Thoracic aorta (tissue), 2 donors: ENCODE measurements at regions not wholly inside any gene's neighbourhood (a gene's known extent, or its start where the extent isn't known, plus 50 kb on each side); places are given as distances from the start of the nearest gene placed in this dataset.

ENCODE experiments used
- ATAC-seq: fragments of 150-250 bp; one replicate; pipeline ENCODE4 v1.8.0; 2017; ENCODE audit warnings: low read depth; ENCODE audit not compliant: insufficient number of reproducible peaks, low FRiP score
- DNase-seq: peaks from one replicate; pipeline ENCODE4 v3.0.0-alpha.2; 2020; ENCODE audit warnings: low spot score
- H3K27ac ChIP-seq, 2 donors: fragments of 200-600 bp; sonication (generic); 1 replicate in 1 of 2; 2 replicates in 1 of 2; pipeline ENCODE4 v1.5.1; 2016; ENCODE audit warnings: mild to moderate bottlenecking in 2 of 2, moderate library complexity in 2 of 2
- H3K27me3 ChIP-seq: fragments of 200-600 bp; sonication (generic); replicated peaks from 2 replicates; pipeline ENCODE4 v1.6.0; 2016; ENCODE audit warnings: mild to moderate bottlenecking; ENCODE audit not compliant: insufficient read depth
- H3K36me3 ChIP-seq: fragments of 200-600 bp; sonication (generic); one replicate; pipeline ENCODE4 v1.5.1; 2016
- H3K4me1 ChIP-seq, 2 donors: fragments of 200-600 bp; sonication (generic); 1 replicate in 1 of 2; 2 replicates in 1 of 2; pipeline versions ENCODE4 v1.5.1 to v1.6.0; 2016; ENCODE audit warnings: low read depth in 2 of 2, mild to moderate bottlenecking in 1 of 2; ENCODE audit not compliant: control insufficient read depth in 1 of 2
- H3K4me3 ChIP-seq: fragments of 200-600 bp; sonication (generic); 2 replicates; pipeline ENCODE4 v1.5.1; 2016; ENCODE audit warnings: mild to moderate bottlenecking
- H3K9me3 ChIP-seq: fragments of 200-600 bp; sonication (generic); 2 replicates; pipeline ENCODE4 v1.5.1; 2016
- TF ChIP-seq, protein P1 (sequence below): fragments of 200-600 bp; sonication (generic); IDR thresholded peaks from one replicate; pipeline ENCODE4 v1.5.1; 2019; ENCODE audit warnings: antibody characterized with exemption

DNA sequence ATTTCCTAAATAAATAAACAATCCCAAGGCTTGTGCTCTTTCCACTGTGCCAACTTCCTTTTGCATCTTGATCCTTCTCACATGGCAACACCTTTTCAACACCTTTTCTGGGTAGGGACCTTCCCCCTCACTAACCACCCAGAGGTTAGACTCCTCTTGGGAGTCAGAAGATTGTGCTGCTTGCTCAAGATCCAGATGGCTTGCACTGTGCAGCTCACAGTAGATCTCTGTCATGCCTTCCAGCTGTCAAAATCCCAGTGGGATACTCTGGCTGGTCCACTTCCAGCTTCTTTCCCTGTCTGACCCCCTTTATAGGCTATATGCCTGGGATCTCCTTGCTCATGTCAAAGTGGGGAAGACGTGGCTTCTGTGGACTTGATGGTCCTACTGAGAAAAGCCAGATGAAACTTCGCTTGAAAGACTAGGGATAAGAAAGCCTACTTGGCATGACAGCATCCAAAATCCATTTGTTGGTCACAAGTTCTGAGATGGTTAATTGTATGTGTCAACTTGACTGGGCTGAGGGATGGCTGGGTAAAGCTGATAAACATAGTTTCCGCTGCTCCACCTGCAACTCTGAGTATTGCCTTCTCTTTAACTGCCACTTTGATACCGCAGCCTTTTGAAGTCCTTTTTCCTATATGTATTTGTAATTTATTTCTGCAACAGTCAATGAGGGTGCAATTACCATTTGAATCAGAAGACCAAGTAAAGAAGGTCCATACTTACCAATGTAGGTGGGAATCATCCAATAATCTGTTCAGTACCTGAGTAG is 74.5 kb downstream of the S1PR1 start:
- DNase-seq (no peak), ATAC-seq (no peak)
- peaks cover 2 to 7% of the 10 kb centered on the region in 2 donors for H3K4me1 ChIP-seq
- TF ChIP-seq, protein P1, sequence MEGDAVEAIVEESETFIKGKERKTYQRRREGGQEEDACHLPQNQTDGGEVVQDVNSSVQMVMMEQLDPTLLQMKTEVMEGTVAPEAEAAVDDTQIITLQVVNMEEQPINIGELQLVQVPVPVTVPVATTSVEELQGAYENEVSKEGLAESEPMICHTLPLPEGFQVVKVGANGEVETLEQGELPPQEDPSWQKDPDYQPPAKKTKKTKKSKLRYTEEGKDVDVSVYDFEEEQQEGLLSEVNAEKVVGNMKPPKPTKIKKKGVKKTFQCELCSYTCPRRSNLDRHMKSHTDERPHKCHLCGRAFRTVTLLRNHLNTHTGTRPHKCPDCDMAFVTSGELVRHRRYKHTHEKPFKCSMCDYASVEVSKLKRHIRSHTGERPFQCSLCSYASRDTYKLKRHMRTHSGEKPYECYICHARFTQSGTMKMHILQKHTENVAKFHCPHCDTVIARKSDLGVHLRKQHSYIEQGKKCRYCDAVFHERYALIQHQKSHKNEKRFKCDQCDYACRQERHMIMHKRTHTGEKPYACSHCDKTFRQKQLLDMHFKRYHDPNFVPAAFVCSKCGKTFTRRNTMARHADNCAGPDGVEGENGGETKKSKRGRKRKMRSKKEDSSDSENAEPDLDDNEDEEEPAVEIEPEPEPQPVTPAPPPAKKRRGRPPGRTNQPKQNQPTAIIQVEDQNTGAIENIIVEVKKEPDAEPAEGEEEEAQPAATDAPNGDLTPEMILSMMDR = no peak
- no peak overlapping the region for H3K27ac ChIP-seq
- no peak overlapping the region for H3K4me3 ChIP-seq
- no peaks in the 10 kb centered on the region for H3K27me3 ChIP-seq
- H3K36me3 ChIP-seq = no peaks in the 10 kb centered on the region
- no peaks in the 10 kb centered on the region for H3K9me3 ChIP-seq

DNA sequence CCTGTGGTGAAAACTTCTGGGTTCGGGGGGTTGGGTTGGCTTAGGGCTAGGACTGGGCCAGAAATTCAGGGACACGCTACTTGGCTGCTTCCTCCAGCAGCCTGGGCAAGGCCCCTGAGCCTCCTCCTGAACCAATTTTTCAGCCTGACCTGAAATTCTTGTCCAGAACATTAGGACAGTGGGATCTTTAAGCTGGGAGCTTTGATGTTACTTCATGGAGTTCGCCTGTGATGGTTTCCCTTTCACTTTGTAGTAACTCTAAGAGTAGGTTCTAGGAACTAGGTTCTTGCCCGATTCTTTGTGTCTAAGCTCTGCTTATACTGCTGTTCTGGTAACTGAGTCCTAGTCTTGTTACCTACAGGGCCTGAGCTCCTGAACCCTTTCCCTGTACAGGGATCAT is 75.3 kb downstream of the S1PR1 start:
- Histone ChIP-seq H3K27me3 (no peaks in the 10 kb centered on the region), H3K9me3 (no peaks in the 10 kb centered on the region), H3K27ac (no peak overlapping the region), H3K4me1 (peaks cover 2 to 7% of the 10 kb centered on the region in 2 donors), H3K36me3 (no peaks in the 10 kb centered on the region), H3K4me3 (no peak overlapping the region)
- DNase-seq (no peak), ATAC-seq (no peak)
- TF ChIP-seq, protein P1 = no peak

DNA sequence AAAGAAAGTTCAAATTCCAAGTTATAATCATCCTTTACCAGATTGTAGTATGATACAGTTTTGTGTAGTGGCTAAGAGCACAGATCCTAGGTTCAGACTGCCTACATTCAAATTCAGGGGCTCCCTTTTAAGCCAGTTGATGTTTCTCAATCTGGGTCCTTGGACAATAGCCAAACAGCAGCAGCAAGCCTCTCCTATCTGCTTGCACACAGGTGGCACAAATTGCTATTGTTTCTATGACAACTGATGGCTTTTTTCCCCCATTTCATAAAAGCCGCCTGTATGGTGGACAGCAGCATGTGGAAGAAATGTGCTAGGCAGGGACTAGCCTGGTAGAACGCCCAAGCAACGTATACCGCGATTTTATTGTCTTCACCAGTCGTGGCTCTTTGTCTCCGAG is 76.5 kb downstream of the S1PR1 start:
- Histone ChIP-seq H3K9me3 (no peaks in the 10 kb centered on the region), H3K27ac (no peak overlapping the region), H3K4me1 (peaks cover 2 to 7% of the 10 kb centered on the region in 2 donors), H3K36me3 (no peaks in the 10 kb centered on the region), H3K4me3 (no peak overlapping the region), H3K27me3 (no peaks in the 10 kb centered on the region)
- DNase-seq (no peak), ATAC-seq (no peak)
- TF ChIP-seq, protein P1 = no peak

DNA sequence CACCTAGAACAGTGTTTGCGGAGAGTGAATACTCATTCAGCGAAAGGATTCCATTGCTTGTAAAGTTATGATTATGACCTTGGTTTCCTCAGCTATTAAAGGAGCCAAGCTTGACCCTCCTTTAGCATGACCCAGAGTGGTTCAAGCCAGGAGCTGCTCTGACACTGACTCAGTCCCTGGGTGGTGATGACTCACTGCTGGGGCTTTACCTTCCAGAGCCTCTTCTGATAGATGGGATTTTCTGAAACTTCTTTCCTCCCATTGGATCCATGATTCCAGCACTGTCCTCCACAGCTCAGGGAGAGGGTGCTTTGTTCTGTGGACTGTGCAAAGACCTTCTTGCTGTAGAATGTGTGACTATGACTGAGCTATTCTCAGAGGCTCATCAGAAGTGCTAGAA is 77.4 kb downstream of the S1PR1 start:
- H3K4me3 ChIP-seq = no peak overlapping the region
- ATAC-seq (no peak), DNase-seq (no peak)
- no peaks in the 10 kb centered on the region for H3K9me3 ChIP-seq
- no peaks in the 10 kb centered on the region for H3K36me3 ChIP-seq
- TF ChIP-seq, protein P1 = no peak
- H3K27me3 ChIP-seq = no peaks in the 10 kb centered on the region
- H3K27ac ChIP-seq = no peak overlapping the region
- H3K4me1 ChIP-seq = peaks cover 2 to 7% of the 10 kb centered on the region in 2 donors

DNA sequence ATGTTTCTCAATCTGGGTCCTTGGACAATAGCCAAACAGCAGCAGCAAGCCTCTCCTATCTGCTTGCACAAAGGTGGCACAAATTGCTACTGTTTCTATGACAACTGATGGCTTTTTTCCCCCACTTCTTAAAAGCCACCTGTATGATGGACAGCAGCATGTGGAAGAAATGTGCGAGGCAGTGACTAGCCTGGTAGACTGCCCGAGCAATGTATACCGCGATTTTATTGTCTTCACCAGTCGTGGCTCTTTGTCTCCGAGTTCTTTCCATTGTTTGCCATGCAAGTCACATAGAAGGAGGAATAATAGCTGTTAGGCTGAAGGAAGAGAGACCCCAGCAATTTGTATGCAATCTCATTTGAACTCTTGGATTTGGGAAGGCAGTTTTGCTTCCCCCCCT is 79.4 kb downstream of the S1PR1 start:
- Histone ChIP-seq H3K9me3 (no peaks in the 10 kb centered on the region), H3K27me3 (no peaks in the 10 kb centered on the region), H3K27ac (no peak overlapping the region), H3K4me3 (no peak overlapping the region), H3K36me3 (no peaks in the 10 kb centered on the region), H3K4me1 (no peaks in the 10 kb centered on the region)
- TF ChIP-seq, protein P1 = no peak
- DNase-seq = no peak
- no peak for ATAC-seq
